CD4-positive, alpha-beta T cell (primary cell): ENCODE measurements at regions not wholly inside any gene's neighbourhood (a gene's known extent, or its start where the extent isn't known, plus 50 kb on each side); places are given as distances from the start of the nearest gene placed in this dataset.

ENCODE experiments used
- ATAC-seq: fragments of 200-7000 bp; cut with Tn5 transposase; one replicate; pipeline ENCODE4 v1.10.0; 2022; ENCODE audit warnings: mild to moderate bottlenecking; ENCODE audit not compliant: poor library complexity
- CTCF ChIA-PET: fragments of 350-600 bp; sonication (Branson Sonifier 250); formaldehyde crosslinking; loops from one replicate; lab custom pipeline; 2021; ENCODE audit warnings: antibody characterized with exemption, inconsistent platforms; lab: Charles Lee
- POLR2A ChIA-PET: fragments of 350-600 bp; sonication (Branson Sonifier 250); formaldehyde crosslinking; loops from one replicate; lab custom pipeline; 2021; ENCODE audit warnings: antibody characterized with exemption, inconsistent platforms; lab: Charles Lee
- DNase-seq, 14 experiments: peaks; one replicate each; pipeline ENCODE4 v3.0.0-alpha.2; 2013 to 2020; ENCODE audit warnings: mixed read lengths in 2 of 14
- H3K27ac ChIP-seq, 2 donors: one replicate each; pipeline versions ENCODE4 v1.5.1 to v1.7.0; 2013; ENCODE audit warnings: low read length in 2 of 2, low read depth in 1 of 2, mild to moderate bottlenecking in 1 of 2
- H3K27me3 ChIP-seq, 2 experiments: 1 replicate in 1 of 2; 2 replicates in 1 of 2; pipeline versions ENCODE4 v1.6.1 to v1.7.0; 2013; ENCODE audit warnings: low read length in 2 of 2, control low read depth in 1 of 2, mild to moderate bottlenecking in 1 of 2, moderate library complexity in 1 of 2; ENCODE audit not compliant: insufficient read depth in 2 of 2, control insufficient read depth in 1 of 2
- H3K36me3 ChIP-seq: one replicate; pipeline ENCODE4 v1.6.1; 2013; ENCODE audit warnings: low read length, control low read depth; ENCODE audit not compliant: insufficient read depth
- H3K4me1 ChIP-seq: one replicate; pipeline ENCODE4 v1.6.1; 2013; ENCODE audit warnings: low read length, control low read depth; ENCODE audit not compliant: insufficient read depth
- H3K4me3 ChIP-seq: one replicate; pipeline ENCODE4 v1.5.1; 2013; ENCODE audit warnings: mild to moderate bottlenecking, low read length, moderate library complexity
- H3K9me3 ChIP-seq, 2 experiments: 1 replicate in 1 of 2; 2 replicates in 1 of 2; pipeline versions ENCODE4 v1.6.1 to v1.7.0; 2013; ENCODE audit warnings: low read length in 2 of 2, mild to moderate bottlenecking in 2 of 2, control low read depth in 1 of 2, moderate library complexity in 1 of 2; ENCODE audit not compliant: control insufficient read depth in 1 of 2, insufficient read depth in 1 of 2
- H3K27ac Mint-ChIP-seq: one replicate; pipeline ENCODE4 v1.8.0; 2020; ENCODE audit warnings: mixed read lengths
- H3K27me3 Mint-ChIP-seq: one replicate; pipeline ENCODE4 v1.8.0; 2021; ENCODE audit warnings: mixed read lengths
- H3K36me3 Mint-ChIP-seq: one replicate; pipeline ENCODE4 v1.8.0; 2021; ENCODE audit warnings: low read depth, mixed read lengths
- H3K4me1 Mint-ChIP-seq: one replicate; pipeline ENCODE4 v1.8.0; 2021; ENCODE audit warnings: low read depth, mixed read lengths
- H3K4me3 Mint-ChIP-seq: one replicate; pipeline ENCODE4 v1.8.0; 2020; ENCODE audit warnings: mild to moderate bottlenecking, mixed read lengths
- H3K9me3 Mint-ChIP-seq: one replicate; pipeline ENCODE4 v1.8.0; 2020; ENCODE audit warnings: mixed read lengths
- CTCF ChIP-seq: fragments of 200-600 bp; IDR thresholded peaks from one replicate; pipeline ENCODE4 v1.8.0; 2022; ENCODE audit warnings: antibody characterized with exemption, mild to moderate bottlenecking
- intact Hi-C, 2 experiments: fragments of 100-400 bp; cut with DNase I in 1 of 2; cut with micrococcal nuclease in 1 of 2; formaldehyde crosslinking; loops; one replicate each; pipeline versions ENCODE4 v1.15.1 to v1.9.0; 2023 to 2025; cut with DNase I, micrococcal nuclease

- no peak overlapping the region for H3K27ac Mint-ChIP-seq
Measured at GRCh38 chr18:24995755-24996154, 356.2 kb downstream of the ZNF521 start.

GRCh38 chr18:24999650-25000267, 352.2 kb downstream of the ZNF521 start:
- no peak for TF ChIP-seq CTCF
- DNase-seq (no peak), ATAC-seq (no peak)
- Histone ChIP-seq H3K9me3 (no peaks in the 10 kb centered on the region), H3K4me1 (no peaks in the 10 kb centered on the region), H3K36me3 (no peaks in the 10 kb centered on the region), H3K27me3 (no peaks in the 10 kb centered on the region), H3K4me3 (no peak overlapping the region), H3K27ac (no peak overlapping the region)
- intact Hi-C loops: no loop called here
- H3K36me3 Mint-ChIP-seq: no peaks in the 10 kb centered on the region
- H3K4me1 Mint-ChIP-seq: no peaks in the 10 kb centered on the region
- H3K9me3 Mint-ChIP-seq: peaks cover 15% of the 10 kb centered on the region
- H3K27ac Mint-ChIP-seq: no peak overlapping the region
- CTCF ChIA-PET: no interaction called here
- POLR2A ChIA-PET: no interaction called here
- H3K4me3 Mint-ChIP-seq: no peak overlapping the region
- H3K27me3 Mint-ChIP-seq: no peaks in the 10 kb centered on the region

More at GRCh38 chr18:24995755-24996154, 356.2 kb downstream of the ZNF521 start:
- no peak overlapping the region for H3K4me3 ChIP-seq
- no peak for TF ChIP-seq CTCF
- POLR2A ChIA-PET: no interaction called here
- H3K27me3 ChIP-seq: no peaks in the 10 kb centered on the region
- Mint-ChIP-seq H3K36me3 (no peaks in the 10 kb centered on the region), H3K27me3 (no peaks in the 10 kb centered on the region), H3K9me3 (peaks cover 10% of the 10 kb centered on the region), H3K4me3 (no peak overlapping the region), H3K4me1 (no peaks in the 10 kb centered on the region)
- CTCF ChIA-PET: no interaction called here
- DNase-seq (no peak), ATAC-seq (no peak)
- H3K4me1 ChIP-seq: no peaks in the 10 kb centered on the region
- no peaks in the 10 kb centered on the region for H3K36me3 ChIP-seq
- H3K9me3 ChIP-seq: no peaks in the 10 kb centered on the region
- no peak overlapping the region for H3K27ac ChIP-seq
- intact Hi-C loops: no loop called here

- no peaks in the 10 kb centered on the region for H3K36me3 ChIP-seq
- no peak overlapping the region for H3K4me3 ChIP-seq
- Mint-ChIP-seq H3K27ac (no peak overlapping the region), H3K9me3 (peaks cover 15% of the 10 kb centered on the region), H3K4me1 (no peaks in the 10 kb centered on the region), H3K27me3 (no peaks in the 10 kb centered on the region), H3K4me3 (no peak overlapping the region), H3K36me3 (no peaks in the 10 kb centered on the region)
- POLR2A ChIA-PET: no interaction called here
- intact Hi-C loops: no loop called here
- no peaks in the 10 kb centered on the region for H3K4me1 ChIP-seq
- no peaks in the 10 kb centered on the region for H3K9me3 ChIP-seq
- ATAC-seq (no peak), DNase-seq (no peak)
- CTCF ChIA-PET: no interaction called here
- H3K27me3 ChIP-seq: no peaks in the 10 kb centered on the region
- TF ChIP-seq CTCF: no peak
- H3K27ac ChIP-seq: no peak overlapping the region
Measured at GRCh38 chr18:25001803-25002202, 350.2 kb downstream of the ZNF521 start.
